ENCODE measurements at regions not wholly inside any gene's neighbourhood (a gene's known extent, or its start where the extent isn't known, plus 50 kb on each side); places are given as distances from the start of the nearest gene placed in this dataset.

GRCh38 chr15:39209548-39210211 is 371.2 kb upstream of the THBS1 start:
- ATAC-seq, result no peak
- Histone ChIP-seq H3K9me3 (ENCODE audit: control insufficient read depth in 2 of 3, low read length in 3 of 3) (no peaks in the 10 kb centered on the region), H3K4me3 (ENCODE audit: low read length) (no peak overlapping the region), H3K4me1 (ENCODE audit: control insufficient read depth in 2 of 2, insufficient read depth in 2 of 2, low read length in 2 of 2) (no peaks in the 10 kb centered on the region), H3K36me3 (ENCODE audit: control insufficient read depth in 2 of 3, insufficient read depth in 3 of 3, low read length in 3 of 3) (no peaks in the 10 kb centered on the region), H3K27me3 (ENCODE audit: control insufficient read depth in 2 of 2, insufficient read depth in 2 of 2, low read length in 2 of 2) (no peaks in the 10 kb centered on the region), H3K27ac (ENCODE audit: low read depth, low read length) (no peak overlapping the region)
- peaks cover 0 to 9% (median 5%) of the 10 kb centered on the region in 11 donors for H3K9me3 Mint-ChIP-seq
- intact Hi-C loops (cut with micrococcal nuclease), result loop anchor here in 1 of 2 donors (10.0 kb wide), 1 partner anchor 65 kb away; no protein-coding TSS in a partner anchor
- no peak for DNase-seq
- ChIA-PET POLR2A (no interaction called here), CTCF (no interaction called here)
- peaks cover 7 to 31% (median 12%) of the 10 kb centered on the region in 5 donors for H3K27me3 Mint-ChIP-seq
- no peaks in the 10 kb centered on the region for H3K4me1 Mint-ChIP-seq
- H3K4me3 Mint-ChIP-seq, result no peak overlapping the region
- no peaks in the 10 kb centered on the region for H3K36me3 Mint-ChIP-seq
- H3K27ac Mint-ChIP-seq, result no peak overlapping the region

GRCh38 chr15:39211108-39211979 is 369.5 kb upstream of the THBS1 start:
- H3K9me3 Mint-ChIP-seq, result peaks cover 0 to 9% (median 5%) of the 10 kb centered on the region in 11 donors
- Histone ChIP-seq H3K27ac (ENCODE audit: low read depth, low read length) (no peak overlapping the region), H3K9me3 (ENCODE audit: control insufficient read depth in 2 of 3, low read length in 3 of 3) (no peaks in the 10 kb centered on the region), H3K27me3 (ENCODE audit: control insufficient read depth in 2 of 2, insufficient read depth in 2 of 2, low read length in 2 of 2) (no peaks in the 10 kb centered on the region), H3K36me3 (ENCODE audit: control insufficient read depth in 2 of 3, insufficient read depth in 3 of 3, low read length in 3 of 3) (no peaks in the 10 kb centered on the region), H3K4me3 (ENCODE audit: low read length) (no peak overlapping the region), H3K4me1 (ENCODE audit: control insufficient read depth in 2 of 2, insufficient read depth in 2 of 2, low read length in 2 of 2) (no peaks in the 10 kb centered on the region)
- no peaks in the 10 kb centered on the region for H3K4me1 Mint-ChIP-seq
- ATAC-seq, result no peak
- intact Hi-C loops (cut with micrococcal nuclease), result loop anchor here in 1 of 2 donors (10.0 kb wide), 1 partner anchor 63 kb away; no protein-coding TSS in a partner anchor
- POLR2A ChIA-PET, result no interaction called here
- H3K36me3 Mint-ChIP-seq, result no peaks in the 10 kb centered on the region
- CTCF ChIA-PET, result no interaction called here
- DNase-seq, result no peak
- no peak overlapping the region for H3K27ac Mint-ChIP-seq
- no peak overlapping the region for H3K4me3 Mint-ChIP-seq
- peaks cover 7 to 35% (median 18%) of the 10 kb centered on the region in 5 donors for H3K27me3 Mint-ChIP-seq

- no peaks in the 10 kb centered on the region for H3K4me1 ChIP-seq (ENCODE audit: control insufficient read depth in 2 of 2, insufficient read depth in 2 of 2, low read length in 2 of 2)
- Mint-ChIP-seq H3K27me3 (peaks cover 21 to 53% (median 37%) of the 10 kb centered on the region in 5 donors), H3K4me1 (no peaks in the 10 kb centered on the region), H3K27ac (no peak overlapping the region), H3K9me3 (peaks cover 0 to 18% (median 7%) of the 10 kb centered on the region in 11 donors), H3K4me3 (no peak overlapping the region), H3K36me3 (no peaks in the 10 kb centered on the region)
- CTCF ChIA-PET, result no interaction called here
- DNase-seq (no peak), ATAC-seq (peak; percentile 27)
- POLR2A ChIA-PET, result no interaction called here
- no peaks in the 10 kb centered on the region for H3K9me3 ChIP-seq (ENCODE audit: control insufficient read depth in 2 of 3, low read length in 3 of 3)
- intact Hi-C loops (cut with micrococcal nuclease), result loop anchor here in 1 of 2 donors (10.0 kb wide), 1 partner anchor 61 kb away; no protein-coding TSS in a partner anchor
- no peak overlapping the region for H3K27ac ChIP-seq (ENCODE audit: low read depth, low read length)
- H3K27me3 ChIP-seq (ENCODE audit: control insufficient read depth in 2 of 2, insufficient read depth in 2 of 2, low read length in 2 of 2), result no peaks in the 10 kb centered on the region
- H3K4me3 ChIP-seq (ENCODE audit: low read length), result no peak overlapping the region
- H3K36me3 ChIP-seq (ENCODE audit: control insufficient read depth in 2 of 3, insufficient read depth in 3 of 3, low read length in 3 of 3), result no peaks in the 10 kb centered on the region
Observed at GRCh38 chr15:39213385-39213840, 367.5 kb upstream of the THBS1 start.

- CTCF ChIA-PET, result no interaction called here
- Mint-ChIP-seq H3K4me1 (no peaks in the 10 kb centered on the region), H3K27ac (no peak overlapping the region), H3K9me3 (peaks cover 0 to 19% (median 10%) of the 10 kb centered on the region in 11 donors), H3K27me3 (peaks cover 28 to 66% (median 47%) of the 10 kb centered on the region in 5 donors), H3K36me3 (no peaks in the 10 kb centered on the region), H3K4me3 (no peak overlapping the region)
- intact Hi-C loops (cut with micrococcal nuclease), result loop anchor here in 1 of 2 donors (10.0 kb wide), 1 partner anchor 60 kb away; no protein-coding TSS in a partner anchor
- DNase-seq (no peak), ATAC-seq (no peak)
- Histone ChIP-seq H3K36me3 (ENCODE audit: control insufficient read depth in 2 of 3, insufficient read depth in 3 of 3, low read length in 3 of 3) (no peaks in the 10 kb centered on the region), H3K9me3 (ENCODE audit: control insufficient read depth in 2 of 3, low read length in 3 of 3) (no peaks in the 10 kb centered on the region), H3K27me3 (ENCODE audit: control insufficient read depth in 2 of 2, insufficient read depth in 2 of 2, low read length in 2 of 2) (no peaks in the 10 kb centered on the region), H3K4me3 (ENCODE audit: low read length) (no peak overlapping the region), H3K4me1 (ENCODE audit: control insufficient read depth in 2 of 2, insufficient read depth in 2 of 2, low read length in 2 of 2) (no peaks in the 10 kb centered on the region), H3K27ac (ENCODE audit: low read depth, low read length) (no peak overlapping the region)
- POLR2A ChIA-PET, result no interaction called here
Observed at GRCh38 chr15:39215015-39215414, 365.9 kb upstream of the THBS1 start.

- no peaks in the 10 kb centered on the region for H3K36me3 Mint-ChIP-seq
- intact Hi-C loops (cut with micrococcal nuclease), result loop anchor here in 1 of 2 donors (10.0 kb wide), 1 partner anchor 58 kb away; no protein-coding TSS in a partner anchor
- no peaks in the 10 kb centered on the region for H3K4me1 Mint-ChIP-seq
- no peaks in the 10 kb centered on the region for H3K36me3 ChIP-seq (ENCODE audit: control insufficient read depth in 2 of 3, insufficient read depth in 3 of 3, low read length in 3 of 3)
- CTCF ChIA-PET, result no interaction called here
- peaks cover 28 to 62% (median 46%) of the 10 kb centered on the region in 5 donors for H3K27me3 Mint-ChIP-seq
- H3K4me3 Mint-ChIP-seq, result no peak overlapping the region
- no peaks in the 10 kb centered on the region for H3K27me3 ChIP-seq (ENCODE audit: control insufficient read depth in 2 of 2, insufficient read depth in 2 of 2, low read length in 2 of 2)
- no peak overlapping the region for H3K27ac Mint-ChIP-seq
- no peak overlapping the region for H3K27ac ChIP-seq (ENCODE audit: low read depth, low read length)
- no peak overlapping the region for H3K4me3 ChIP-seq (ENCODE audit: low read length)
- POLR2A ChIA-PET, result no interaction called here
- H3K9me3 Mint-ChIP-seq, result peaks cover 0 to 18% (median 7%) of the 10 kb centered on the region in 11 donors
- no peak for ATAC-seq
- H3K9me3 ChIP-seq (ENCODE audit: control insufficient read depth in 2 of 3, low read length in 3 of 3), result no peaks in the 10 kb centered on the region
- no peak for DNase-seq
- no peaks in the 10 kb centered on the region for H3K4me1 ChIP-seq (ENCODE audit: control insufficient read depth in 2 of 2, insufficient read depth in 2 of 2, low read length in 2 of 2)
Observed at GRCh38 chr15:39216816-39217215, 364.1 kb upstream of the THBS1 start.

GRCh38 chr15:39219608-39220007 is 361.3 kb upstream of the THBS1 start:
- Mint-ChIP-seq H3K9me3 (peaks cover 0 to 19% (median 7%) of the 10 kb centered on the region in 11 donors), H3K4me3 (no peak overlapping the region), H3K27me3 (peaks cover 26 to 45% (median 38%) of the 10 kb centered on the region in 5 donors), H3K36me3 (no peaks in the 10 kb centered on the region), H3K27ac (no peak overlapping the region), H3K4me1 (no peaks in the 10 kb centered on the region)
- intact Hi-C loops (cut with micrococcal nuclease), result loop anchor here in 1 of 2 donors (10.0 kb wide), 1 partner anchor 55 kb away; no protein-coding TSS in a partner anchor
- CTCF ChIA-PET, result no interaction called here
- Histone ChIP-seq H3K27ac (ENCODE audit: low read depth, low read length) (no peak overlapping the region), H3K4me1 (ENCODE audit: control insufficient read depth in 2 of 2, insufficient read depth in 2 of 2, low read length in 2 of 2) (no peaks in the 10 kb centered on the region), H3K36me3 (ENCODE audit: control insufficient read depth in 2 of 3, insufficient read depth in 3 of 3, low read length in 3 of 3) (no peaks in the 10 kb centered on the region), H3K9me3 (ENCODE audit: control insufficient read depth in 2 of 3, low read length in 3 of 3) (no peaks in the 10 kb centered on the region), H3K27me3 (ENCODE audit: control insufficient read depth in 2 of 2, insufficient read depth in 2 of 2, low read length in 2 of 2) (no peaks in the 10 kb centered on the region), H3K4me3 (ENCODE audit: low read length) (no peak overlapping the region)
- no peak for ATAC-seq
- POLR2A ChIA-PET, result no interaction called here
- no peak for DNase-seq
